D721Med (cell line): ENCODE measurements at regions not wholly inside any gene's neighbourhood (a gene's known extent, or its start where the extent isn't known, plus 50 kb on each side); places are given as distances from the start of the nearest gene placed in this dataset.

Source experiments
- DNase-seq: peaks from one replicate; pipeline ENCODE4 v3.0.0; 2011; ENCODE audit warnings: low spot score; ENCODE audit not compliant: insufficient read length
- FAIRE-seq: peaks from 2 replicates; lab custom pipeline; 2011; peaks lifted over from hg19 to GRCh38; lab: Jason Lieb, UNC
- TF ChIP-seq, protein P1 (sequence below): IDR thresholded peaks from 2 replicates; pipeline ENCODE4 v1.5.1; 2012; ENCODE audit warnings: mild to moderate bottlenecking, control low read depth; ENCODE audit not compliant: insufficient read depth; ENCODE audit errors: missing control alignments

GRCh38 chr16:85252461-85252860 lies 140.2 kb upstream of the CIBAR2 start:
- DNase-seq = no peak
- TF ChIP-seq, protein P1, sequence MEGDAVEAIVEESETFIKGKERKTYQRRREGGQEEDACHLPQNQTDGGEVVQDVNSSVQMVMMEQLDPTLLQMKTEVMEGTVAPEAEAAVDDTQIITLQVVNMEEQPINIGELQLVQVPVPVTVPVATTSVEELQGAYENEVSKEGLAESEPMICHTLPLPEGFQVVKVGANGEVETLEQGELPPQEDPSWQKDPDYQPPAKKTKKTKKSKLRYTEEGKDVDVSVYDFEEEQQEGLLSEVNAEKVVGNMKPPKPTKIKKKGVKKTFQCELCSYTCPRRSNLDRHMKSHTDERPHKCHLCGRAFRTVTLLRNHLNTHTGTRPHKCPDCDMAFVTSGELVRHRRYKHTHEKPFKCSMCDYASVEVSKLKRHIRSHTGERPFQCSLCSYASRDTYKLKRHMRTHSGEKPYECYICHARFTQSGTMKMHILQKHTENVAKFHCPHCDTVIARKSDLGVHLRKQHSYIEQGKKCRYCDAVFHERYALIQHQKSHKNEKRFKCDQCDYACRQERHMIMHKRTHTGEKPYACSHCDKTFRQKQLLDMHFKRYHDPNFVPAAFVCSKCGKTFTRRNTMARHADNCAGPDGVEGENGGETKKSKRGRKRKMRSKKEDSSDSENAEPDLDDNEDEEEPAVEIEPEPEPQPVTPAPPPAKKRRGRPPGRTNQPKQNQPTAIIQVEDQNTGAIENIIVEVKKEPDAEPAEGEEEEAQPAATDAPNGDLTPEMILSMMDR = no peak
- no peak for FAIRE-seq

- FAIRE-seq (no peak), DNase-seq (peak; percentile 75)
- TF ChIP-seq, protein P1 = peak; percentile 80
Observed at GRCh38 chr16:85253084-85253941, 141.0 kb upstream of the CIBAR2 start.

DNA sequence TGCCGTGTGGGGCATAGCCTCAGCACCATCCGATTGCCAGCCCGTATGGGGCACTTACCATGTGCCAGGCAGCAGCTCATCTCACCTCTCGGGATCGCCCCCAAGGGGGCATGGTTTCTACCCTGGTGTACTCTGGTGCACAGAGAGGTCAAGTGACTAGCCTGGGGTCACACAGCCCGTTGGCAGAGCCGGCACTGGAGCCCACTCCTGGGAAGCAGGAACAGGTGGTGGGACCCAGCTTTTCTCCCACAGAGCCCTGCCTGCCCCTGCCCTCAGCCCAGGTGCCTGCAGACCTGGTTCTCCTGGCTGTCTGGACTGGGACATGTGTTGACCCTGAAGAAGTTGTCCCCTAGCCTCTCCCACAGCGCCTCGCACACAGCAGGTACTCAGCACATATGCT lies 141.8 kb upstream of the CIBAR2 start:
- TF ChIP-seq, protein P1 = no peak
- no peak for DNase-seq
- no peak for FAIRE-seq

DNA sequence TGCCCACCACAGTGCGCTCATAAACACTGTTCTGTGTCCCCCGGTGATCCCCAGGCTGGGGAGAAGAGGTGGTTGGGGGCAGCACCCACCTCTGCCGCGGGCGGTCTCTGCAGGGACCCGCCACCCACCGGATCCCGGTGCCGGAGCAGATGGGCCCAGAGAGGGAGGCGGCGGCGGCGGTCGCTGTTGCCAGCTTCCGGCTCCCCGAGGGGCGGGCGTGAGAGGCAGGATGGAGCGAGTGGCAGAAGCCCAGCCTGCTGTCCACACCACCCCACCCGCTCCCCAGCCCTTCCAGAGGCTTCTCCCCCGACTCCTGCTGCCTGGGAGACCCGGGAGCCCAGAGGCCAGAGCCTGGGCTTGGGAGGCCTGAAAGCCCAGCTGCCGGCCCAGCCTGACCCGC lies 142.6 kb upstream of the CIBAR2 start:
- no peak for DNase-seq
- no peak for FAIRE-seq
- TF ChIP-seq, protein P1 = no peak

DNA sequence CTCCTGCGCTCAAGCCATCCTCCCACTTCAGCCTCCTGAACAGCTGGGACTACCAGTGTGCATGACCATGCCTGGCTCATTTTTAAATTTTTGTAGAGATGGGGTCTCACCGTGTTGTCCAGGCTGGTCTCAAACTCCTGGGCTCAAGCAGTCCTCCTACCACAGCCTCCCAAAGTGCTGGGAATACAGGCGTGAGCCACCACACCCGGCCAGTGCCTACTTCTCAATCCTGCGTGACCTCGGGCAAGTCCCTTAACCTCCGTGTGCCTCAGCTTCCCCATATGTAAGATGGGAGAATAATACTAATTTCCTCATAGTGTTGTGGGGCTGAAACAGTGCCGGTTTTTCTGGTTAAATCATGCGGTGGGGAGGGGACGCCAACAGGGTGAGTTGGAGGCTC lies 143.5 kb upstream of the CIBAR2 start:
- DNase-seq = no peak
- FAIRE-seq = no peak
- TF ChIP-seq, protein P1 = no peak

GRCh38 chr16:85256190-85256739 lies 144.0 kb upstream of the CIBAR2 start:
- no peak for DNase-seq
- FAIRE-seq = no peak
- TF ChIP-seq, protein P1 = no peak

- FAIRE-seq = no peak
- TF ChIP-seq, protein P1 = no peak
Observed at GRCh38 chr16:85257483-85257882, 145.2 kb upstream of the CIBAR2 start.

More at GRCh38 chr16:85257483-85257882, 145.2 kb upstream of the CIBAR2 start:
- DNase-seq = no peak
